ENCODE measurements at regions not wholly inside any gene's neighbourhood (a gene's known extent, or its start where the extent isn't known, plus 50 kb on each side); places are given as distances from the start of the nearest gene placed in this dataset.

GRCh38 chr6:169838346-169839028, 87.1 kb downstream of the ERMARD start:
- TF ChIP-seq POLR2A (IDR thresholded peaks at IDR 0.05) = no peak
- TF ChIP-seq CTCF (IDR thresholded peaks at IDR 0.05) = no peak
